Spinal cord (tissue), 9 donors: ENCODE measurements at regions not wholly inside any gene's neighbourhood (a gene's known extent, or its start where the extent isn't known, plus 50 kb on each side); places are given as distances from the start of the nearest gene placed in this dataset.
A peak's percentile ranks its signal among the peaks of the same experiment; 100 is the strongest.

ENCODE experiments used
- DNase-seq, 6 donors: peaks; one replicate each; pipeline versions ENCODE4 v3.0.0 to v3.0.0-alpha.2; 2013 to 2015; ENCODE audit warnings: low spot score in 6 of 6, low read depth in 4 of 6
- H3K27ac ChIP-seq: one replicate; pipeline ENCODE4 v1.5.1; 2013; ENCODE audit warnings: low read depth, low read length, control low read depth
- H3K27me3 ChIP-seq: one replicate; pipeline ENCODE4 v1.6.1; 2013; ENCODE audit warnings: low read length; ENCODE audit not compliant: control insufficient read depth, insufficient read depth
- H3K36me3 ChIP-seq: one replicate; pipeline ENCODE4 v1.6.1; 2013; ENCODE audit warnings: low read length; ENCODE audit not compliant: control insufficient read depth, insufficient read depth
- H3K4me1 ChIP-seq: one replicate; pipeline ENCODE4 v1.6.1; 2013; ENCODE audit warnings: low read length; ENCODE audit not compliant: control insufficient read depth, insufficient read depth
- H3K4me3 ChIP-seq: one replicate; pipeline ENCODE4 v1.5.1; 2013; ENCODE audit warnings: low read depth, low read length, control low read depth
- H3K9me3 ChIP-seq: one replicate; pipeline ENCODE4 v1.6.1; 2013; ENCODE audit warnings: low read length; ENCODE audit not compliant: control insufficient read depth, insufficient read depth
- WGBS: methylation state at CpG from one replicate; pipeline ENCODE4 v1.1.5; 2013; ENCODE audit warnings: missing lambda C conversion rate; ENCODE audit not compliant: insufficient coverage; 5-methylcytosine and 5-hydroxymethylcytosine counted together
- donor health status: healthy.

DNA sequence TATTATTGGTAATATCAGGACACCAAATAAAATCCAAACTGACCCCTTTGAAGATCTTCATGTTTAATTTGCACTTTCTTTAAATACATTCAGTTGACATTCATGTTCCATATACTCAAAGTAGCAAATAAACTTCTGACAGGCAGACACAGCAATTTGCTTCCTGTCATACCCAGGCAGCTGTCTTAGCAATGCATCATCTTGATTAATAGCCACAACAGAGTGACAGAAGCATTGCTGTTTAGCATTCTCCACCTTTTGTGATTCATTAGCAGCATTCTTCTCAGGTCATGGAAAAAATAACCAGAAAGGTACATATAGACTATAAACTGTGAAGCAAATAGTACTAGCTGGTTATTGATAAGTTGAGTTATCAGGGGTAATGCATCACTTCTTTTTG lies 366.8 kb downstream of the CYLC2 start:
- no peaks in the 10 kb centered on the region for H3K36me3 ChIP-seq
- no peak for DNase-seq
- no peak overlapping the region for H3K27ac ChIP-seq
- no peak overlapping the region for H3K4me3 ChIP-seq
- H3K27me3 ChIP-seq: no peaks in the 10 kb centered on the region
- H3K4me1 ChIP-seq: no peaks in the 10 kb centered on the region
- H3K9me3 ChIP-seq: no peaks in the 10 kb centered on the region

DNA sequence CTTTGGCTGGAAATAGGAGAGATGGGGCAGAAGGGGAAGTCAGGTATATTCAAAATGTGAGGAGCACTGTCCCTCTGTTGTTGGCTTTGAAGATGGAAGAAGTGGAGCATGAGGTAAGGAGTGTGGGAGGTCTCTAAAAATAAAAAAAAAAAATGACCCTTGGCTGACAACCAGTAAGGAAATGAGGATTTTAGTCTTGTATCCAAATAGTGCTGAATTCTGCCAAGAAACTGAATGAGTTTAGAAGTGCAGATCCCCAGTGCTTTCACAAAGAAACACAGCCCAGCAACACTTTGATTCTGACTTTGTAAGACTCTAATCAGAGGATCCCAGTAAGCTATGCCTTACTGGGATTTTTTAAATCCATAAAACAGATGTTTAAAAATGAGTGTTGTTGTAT lies 367.9 kb downstream of the CYLC2 start:
- Histone ChIP-seq H3K27ac (no peak overlapping the region), H3K4me3 (no peak overlapping the region), H3K27me3 (no peaks in the 10 kb centered on the region), H3K4me1 (no peaks in the 10 kb centered on the region), H3K36me3 (no peaks in the 10 kb centered on the region), H3K9me3 (no peaks in the 10 kb centered on the region)
- no peak for DNase-seq

DNA sequence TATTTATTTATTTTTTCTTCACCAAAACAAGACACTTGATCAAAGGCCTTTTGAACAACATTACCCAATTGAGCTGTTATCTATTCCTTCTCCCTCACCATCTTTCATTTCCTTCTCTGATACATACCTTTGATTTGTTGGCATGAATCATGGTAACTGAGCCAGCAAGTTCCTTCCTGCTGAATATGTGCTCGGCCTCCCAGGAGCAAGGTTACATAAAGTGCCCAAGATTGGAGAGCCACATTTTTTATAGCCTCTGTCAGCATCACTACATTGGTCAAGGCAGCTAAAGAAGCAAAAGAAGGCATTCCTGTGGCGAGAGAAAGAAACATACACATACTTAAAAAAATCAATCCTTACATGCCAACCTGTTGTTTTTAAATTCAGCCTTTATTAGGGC lies 369.6 kb downstream of the CYLC2 start:
- no peak overlapping the region for H3K27ac ChIP-seq
- no peaks in the 10 kb centered on the region for H3K27me3 ChIP-seq
- 100% methylated on average over 1 of the region's 2 CpGs for WGBS
- H3K4me3 ChIP-seq: no peak overlapping the region
- no peaks in the 10 kb centered on the region for H3K9me3 ChIP-seq
- H3K4me1 ChIP-seq: no peaks in the 10 kb centered on the region
- no peaks in the 10 kb centered on the region for H3K36me3 ChIP-seq
- no peak for DNase-seq

DNA sequence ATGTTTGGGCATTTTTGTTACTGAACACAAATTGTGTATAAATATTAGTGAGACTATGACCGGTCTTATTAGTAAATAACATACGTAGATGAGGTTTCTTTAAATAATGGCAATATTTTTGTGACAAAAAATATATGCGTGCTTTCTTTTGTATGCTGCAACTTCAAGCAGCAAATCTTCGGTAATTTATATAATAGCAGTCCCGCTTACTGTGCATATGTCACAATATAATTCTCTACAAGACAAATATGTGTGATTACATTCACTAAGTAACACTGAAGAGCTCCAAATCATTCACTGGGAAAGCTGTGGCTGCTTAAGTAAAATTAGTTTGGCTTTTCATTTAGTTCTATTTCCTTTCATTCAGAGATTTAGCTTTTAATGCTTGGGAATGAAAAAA lies 376.0 kb downstream of the CYLC2 start:
- H3K4me1 ChIP-seq: no peaks in the 10 kb centered on the region
- no peak overlapping the region for H3K27ac ChIP-seq
- no peaks in the 10 kb centered on the region for H3K9me3 ChIP-seq
- no peaks in the 10 kb centered on the region for H3K36me3 ChIP-seq
- H3K4me3 ChIP-seq: no peak overlapping the region
- DNase-seq: peak in 2 of 6 donors; percentile 5 to 30
- no CpG with 5 or more reads among the region's 5 CpGs for WGBS
- H3K27me3 ChIP-seq: no peaks in the 10 kb centered on the region

DNA sequence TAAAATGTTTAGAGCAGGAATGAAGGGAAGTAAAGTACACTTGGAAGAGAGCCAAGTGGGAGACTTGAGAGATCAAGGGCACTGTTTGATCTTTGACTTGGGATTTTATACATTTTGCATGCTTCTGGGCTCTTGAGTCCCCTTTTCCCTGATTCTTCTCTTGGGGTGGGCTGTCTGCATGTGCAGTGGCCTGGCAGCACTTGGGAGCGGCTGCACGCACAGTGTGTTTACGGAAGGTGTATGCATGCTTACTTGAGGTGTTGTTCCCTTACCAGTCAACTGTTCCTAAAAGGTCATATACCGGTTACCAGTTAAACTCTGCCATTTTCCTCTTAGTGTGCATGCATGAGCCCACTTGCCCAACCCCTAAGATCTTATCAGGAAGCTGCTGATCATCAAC lies 377.7 kb downstream of the CYLC2 start:
- H3K4me1 ChIP-seq: no peaks in the 10 kb centered on the region
- H3K9me3 ChIP-seq: no peaks in the 10 kb centered on the region
- no peaks in the 10 kb centered on the region for H3K27me3 ChIP-seq
- no peak overlapping the region for H3K4me3 ChIP-seq
- DNase-seq: no peak
- no peaks in the 10 kb centered on the region for H3K36me3 ChIP-seq
- WGBS: 96% methylated on average over 4 of the region's 4 CpGs
- H3K27ac ChIP-seq: no peak overlapping the region

DNA sequence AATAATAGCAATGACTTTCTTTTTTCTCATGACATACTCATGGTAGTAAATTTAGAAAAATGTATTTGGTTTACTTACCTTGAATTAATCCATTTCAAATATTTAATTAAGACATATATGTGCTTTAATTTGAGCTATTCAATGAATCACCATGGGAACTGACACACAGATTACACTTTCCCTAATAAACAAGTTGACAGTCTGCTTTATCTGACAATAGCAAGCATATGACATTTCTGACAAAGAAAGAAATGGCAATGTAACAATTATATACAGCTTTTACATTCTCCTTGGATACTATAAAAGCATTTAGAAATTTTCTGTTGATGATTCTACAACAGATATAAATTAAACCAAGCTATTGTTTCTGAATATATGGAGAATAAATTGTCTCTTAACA lies 382.5 kb downstream of the CYLC2 start:
- no peak overlapping the region for H3K4me3 ChIP-seq
- no peak overlapping the region for H3K27ac ChIP-seq
- H3K4me1 ChIP-seq: no peaks in the 10 kb centered on the region
- H3K27me3 ChIP-seq: no peaks in the 10 kb centered on the region
- DNase-seq: no peak
- H3K9me3 ChIP-seq: no peaks in the 10 kb centered on the region
- no peaks in the 10 kb centered on the region for H3K36me3 ChIP-seq

DNA sequence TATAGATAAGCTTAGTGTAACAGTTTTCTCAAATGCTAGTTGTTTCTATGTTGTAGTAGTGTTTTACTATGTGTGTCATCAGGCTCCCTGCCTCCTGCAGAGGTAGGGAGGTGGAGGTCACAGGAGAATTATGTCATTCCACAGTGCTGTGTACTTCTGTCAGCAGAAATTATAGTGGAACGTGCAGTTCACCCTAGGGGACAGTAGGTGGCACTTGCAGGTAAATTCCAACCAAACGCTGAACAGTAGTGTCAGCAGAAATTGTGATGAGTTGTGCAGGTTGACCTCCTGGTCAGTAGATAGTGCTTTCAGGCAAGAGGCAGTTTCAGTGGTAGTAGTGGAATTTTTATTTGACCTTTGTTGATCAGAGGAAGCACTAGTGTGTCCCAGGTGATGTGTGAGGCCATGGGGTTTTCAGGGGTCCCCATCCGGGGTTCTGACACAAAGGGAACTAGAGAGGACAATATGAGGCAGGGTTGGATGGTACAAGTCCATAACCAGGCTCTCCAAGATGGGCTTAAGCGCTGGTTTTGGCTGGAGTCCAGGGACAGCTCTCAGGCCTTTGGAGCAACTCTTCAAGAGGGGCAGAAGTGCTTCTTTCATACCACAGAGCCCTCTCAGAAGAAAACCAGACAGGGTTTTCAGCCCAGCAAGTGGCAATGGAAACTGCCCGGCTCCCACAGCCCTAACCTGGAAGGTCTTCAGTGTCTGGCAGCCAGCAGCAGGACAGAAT lies 402.9 kb downstream of the CYLC2 start:
- WGBS: 63% methylated on average over 5 of the region's 5 CpGs
- Histone ChIP-seq H3K27me3 (no peaks in the 10 kb centered on the region), H3K4me1 (no peaks in the 10 kb centered on the region), H3K27ac (no peak overlapping the region), H3K9me3 (peaks cover 2% of the 10 kb centered on the region), H3K36me3 (no peaks in the 10 kb centered on the region), H3K4me3 (no peak overlapping the region)
- peak in 2 of 6 donors; percentile 18 to 26 for DNase-seq

DNA sequence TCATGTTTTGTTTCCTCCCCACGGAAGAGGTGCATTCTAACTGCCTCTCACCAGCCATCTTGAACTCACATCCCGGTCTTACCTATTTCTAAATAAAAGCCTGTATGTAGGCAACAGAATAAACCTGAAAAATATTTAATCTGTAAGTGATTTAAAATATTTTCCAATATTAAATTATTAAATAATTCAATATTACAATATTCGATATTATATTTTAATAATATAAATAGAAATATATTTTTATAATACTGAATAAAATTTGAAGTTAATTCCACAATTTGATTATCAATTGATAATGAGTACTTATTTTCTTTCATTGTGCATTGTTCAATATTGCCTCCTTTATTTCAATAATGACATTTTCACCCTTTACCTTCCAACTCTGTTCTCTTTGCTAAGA lies 404.4 kb downstream of the CYLC2 start:
- Histone ChIP-seq H3K36me3 (no peaks in the 10 kb centered on the region), H3K27ac (no peak overlapping the region), H3K4me1 (no peaks in the 10 kb centered on the region), H3K27me3 (no peaks in the 10 kb centered on the region), H3K4me3 (no peak overlapping the region), H3K9me3 (no peaks in the 10 kb centered on the region)
- WGBS: no CpG with 5 or more reads among the region's 3 CpGs
- no peak for DNase-seq

DNA sequence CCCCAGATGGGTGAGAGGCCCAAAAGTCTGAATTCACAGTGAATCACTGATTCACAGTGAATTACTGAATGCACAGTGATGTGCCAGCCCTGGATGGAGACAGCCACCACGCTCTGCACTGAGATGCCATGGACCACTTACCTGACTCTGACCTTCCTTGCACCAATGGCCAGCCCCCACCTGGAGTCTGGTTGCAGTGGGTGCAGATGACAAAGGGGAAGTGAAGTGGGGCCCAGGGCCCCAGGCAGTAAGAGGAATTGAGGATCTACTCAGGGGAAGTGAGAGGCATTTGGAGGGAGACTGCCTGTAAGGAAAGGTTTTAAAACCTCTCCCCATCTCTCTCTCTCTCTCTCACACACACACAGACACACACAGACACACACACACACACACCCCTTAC lies 412.1 kb downstream of the CYLC2 start:
- Histone ChIP-seq H3K4me1 (no peaks in the 10 kb centered on the region), H3K27me3 (no peaks in the 10 kb centered on the region), H3K27ac (no peak overlapping the region), H3K36me3 (no peaks in the 10 kb centered on the region), H3K9me3 (no peaks in the 10 kb centered on the region), H3K4me3 (no peak overlapping the region)
- no peak for DNase-seq
- WGBS: 100% methylated on average over 1 of the region's 1 CpG

DNA sequence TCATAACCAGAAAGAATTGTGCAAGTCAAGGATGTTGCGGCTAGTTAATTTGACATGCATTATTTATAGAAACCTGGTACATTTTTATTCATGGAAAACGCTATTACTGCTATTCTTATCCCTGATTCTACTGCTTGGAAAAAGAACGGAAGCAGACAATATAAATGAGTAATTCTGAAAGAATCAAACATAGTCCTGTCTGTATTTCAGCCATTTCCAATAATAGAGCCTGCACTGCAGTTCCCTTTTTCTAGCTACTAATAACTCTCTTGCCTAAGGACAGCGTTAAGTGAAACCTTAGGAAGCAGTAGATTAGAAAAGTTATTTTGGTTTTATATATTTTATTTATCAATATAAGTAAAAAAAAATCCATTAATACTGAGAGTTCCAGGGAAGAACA lies 414.9 kb downstream of the CYLC2 start:
- Histone ChIP-seq H3K4me1 (no peaks in the 10 kb centered on the region), H3K27ac (no peak overlapping the region), H3K36me3 (no peaks in the 10 kb centered on the region), H3K4me3 (no peak overlapping the region), H3K27me3 (no peaks in the 10 kb centered on the region), H3K9me3 (no peaks in the 10 kb centered on the region)
- no CpG with 5 or more reads among the region's 4 CpGs for WGBS
- peak in 1 of 6 donors; percentile 30 for DNase-seq
